ENCODE measurements at regions not wholly inside any gene's neighbourhood (a gene's known extent, or its start where the extent isn't known, plus 50 kb on each side); places are given as distances from the start of the nearest gene placed in this dataset.

DNA sequence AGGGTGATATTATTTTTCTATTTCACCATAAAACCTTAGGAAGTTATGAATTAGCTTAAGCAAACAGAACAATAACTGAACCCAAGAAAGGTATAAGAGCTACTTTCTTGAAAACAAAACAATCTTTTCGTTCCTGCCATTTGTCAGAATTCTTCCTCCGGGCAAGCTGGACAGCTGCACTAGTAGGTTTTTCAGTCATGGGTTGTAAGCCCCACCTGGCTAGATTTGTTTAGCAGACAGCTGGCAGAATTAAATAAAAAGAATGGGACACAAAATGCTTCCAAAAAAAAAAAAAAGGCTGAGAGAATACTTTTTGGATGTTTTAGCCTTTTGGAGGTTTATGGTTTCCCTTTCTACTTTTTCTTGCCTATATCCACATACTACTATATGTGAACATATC is 694.1 kb downstream of the ARHGAP15 start:
- TF ChIP-seq CTCF (conservative IDR thresholded peaks at IDR 0.05; ENCODE audit: low read depth, low read length) (no peak), EZH2phosphoT487 (IDR thresholded peaks at IDR 0.05; ENCODE audit: borderline replicate concordance, low read length) (no peak)

All from PC-3 (cell line).